Ectodermal cell (in vitro differentiated cells): ENCODE measurements at regions not wholly inside any gene's neighbourhood (a gene's known extent, or its start where the extent isn't known, plus 50 kb on each side); places are given as distances from the start of the nearest gene placed in this dataset.
"Not testable (repeated sequence)": the region's sequence is repeated elsewhere in the genome, so short reads cannot be mapped to it uniquely, and the experiment has no call there.

Experiments used
- H3K27ac ChIP-seq: 2 replicates; pipeline ENCODE4 v1.7.0; 2013; ENCODE audit warnings: mild to moderate bottlenecking, low read depth, low read length; ENCODE audit not compliant: insufficient read depth, poor library complexity, severe bottlenecking
- H3K27me3 ChIP-seq: 2 replicates; pipeline ENCODE4 v1.7.0; 2013; ENCODE audit warnings: mild to moderate bottlenecking, low read length; ENCODE audit not compliant: insufficient read depth, control insufficient read depth, poor library complexity, severe bottlenecking
- H3K36me3 ChIP-seq: one replicate; pipeline ENCODE4 v1.7.0; 2013; ENCODE audit warnings: low read length; ENCODE audit not compliant: control insufficient read depth, insufficient read depth
- H3K4me1 ChIP-seq: one replicate; pipeline ENCODE4 v1.7.0; 2013; ENCODE audit warnings: low read length; ENCODE audit not compliant: control insufficient read depth, insufficient read depth
- H3K4me3 ChIP-seq: 2 replicates; pipeline ENCODE4 v1.7.0; 2013; ENCODE audit warnings: low read depth, low read length, control low read depth; ENCODE audit not compliant: insufficient read depth
- H3K9me3 ChIP-seq: 2 replicates; pipeline ENCODE4 v1.7.0; 2013; ENCODE audit warnings: mild to moderate bottlenecking, low read length, moderate library complexity; ENCODE audit not compliant: control insufficient read depth
- WGBS, 2 experiments: methylation state at CpG; one replicate each; pipeline ENCODE4 v1.1.7; 2013; ENCODE audit warnings: missing lambda C conversion rate in 2 of 2; 5-methylcytosine and 5-hydroxymethylcytosine counted together

DNA sequence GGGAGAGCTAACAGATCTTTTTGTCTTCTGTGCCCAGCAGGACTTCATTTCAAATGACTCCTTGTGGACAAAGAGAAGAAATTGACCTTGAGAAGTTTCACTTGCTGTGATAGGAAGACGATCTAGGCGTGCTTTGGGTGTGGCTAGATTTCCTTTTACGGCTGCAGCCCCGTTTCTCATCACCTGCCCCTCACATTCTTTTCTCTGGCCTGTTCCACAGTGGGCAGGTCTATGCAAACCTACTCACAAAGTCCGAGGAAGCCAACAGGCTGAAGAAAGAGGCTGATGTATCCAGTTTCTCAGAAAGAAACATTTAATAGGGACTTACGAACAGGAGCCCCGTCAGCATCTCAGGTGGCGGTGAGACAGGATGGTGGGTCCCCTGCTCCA is 231.8 kb downstream of the FGF9 start:
- Histone ChIP-seq H3K4me3 (no peak overlapping the region), H3K4me1 (no peaks in the 10 kb centered on the region), H3K27me3 (no peaks in the 10 kb centered on the region), H3K27ac (no peak overlapping the region), H3K9me3 (no peaks in the 10 kb centered on the region), H3K36me3 (no peaks in the 10 kb centered on the region)
- WGBS, 2 experiments, result 91 to 97% methylated on average over 8 of the region's 8 CpGs

DNA sequence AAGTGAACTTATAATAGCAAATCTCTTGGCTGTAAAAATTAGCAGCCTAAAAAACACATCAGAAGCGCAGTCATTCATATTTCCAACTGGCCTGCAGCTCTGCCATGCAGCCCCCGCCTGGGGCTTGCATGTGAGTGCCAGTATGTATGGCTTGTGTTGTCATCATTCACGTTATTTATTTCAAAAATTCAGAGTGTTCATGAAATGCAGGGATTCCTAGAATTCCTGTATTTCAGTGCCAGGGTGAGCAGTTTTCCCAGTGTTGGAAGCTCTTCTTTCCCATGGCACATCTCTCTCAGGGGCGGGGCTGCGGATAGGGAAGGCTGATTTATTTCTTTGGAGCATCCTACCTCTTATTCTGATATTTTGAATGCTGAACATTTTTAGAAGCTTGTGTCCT is 234.6 kb downstream of the FGF9 start:
- Histone ChIP-seq H3K27ac (no peak overlapping the region), H3K36me3 (no peaks in the 10 kb centered on the region), H3K27me3 (no peaks in the 10 kb centered on the region), H3K4me1 (no peaks in the 10 kb centered on the region), H3K9me3 (no peaks in the 10 kb centered on the region), H3K4me3 (no peak overlapping the region)
- WGBS, 2 experiments, result 89 to 93% methylated on average over 5 of the region's 5 CpGs

DNA sequence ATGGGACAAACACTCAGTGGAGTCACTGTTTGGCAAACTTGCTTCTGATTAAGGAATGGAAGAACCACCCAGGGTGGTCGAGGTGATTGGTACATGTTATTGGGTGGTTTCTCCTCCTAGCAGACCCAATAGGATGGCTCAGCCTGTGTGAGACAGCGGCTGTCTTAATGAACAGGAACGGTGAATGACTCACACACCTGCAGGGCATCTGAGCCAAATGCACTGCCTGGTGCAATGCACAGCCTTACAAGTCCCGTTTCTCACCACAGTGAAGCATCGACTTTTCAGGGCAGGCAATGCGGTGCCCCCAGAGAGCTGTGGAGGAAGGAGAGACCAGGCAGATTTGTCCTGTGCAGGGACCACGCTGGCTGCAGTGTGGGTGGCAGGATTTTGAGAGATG is 238.5 kb downstream of the FGF9 start:
- Histone ChIP-seq H3K4me3 (no peak overlapping the region), H3K27ac (no peak overlapping the region), H3K4me1 (no peaks in the 10 kb centered on the region), H3K36me3 (no peaks in the 10 kb centered on the region), H3K9me3 (no peaks in the 10 kb centered on the region), H3K27me3 (no peaks in the 10 kb centered on the region)
- WGBS, 2 experiments, result 83 to 86% methylated on average over 7 of the region's 7 CpGs

DNA sequence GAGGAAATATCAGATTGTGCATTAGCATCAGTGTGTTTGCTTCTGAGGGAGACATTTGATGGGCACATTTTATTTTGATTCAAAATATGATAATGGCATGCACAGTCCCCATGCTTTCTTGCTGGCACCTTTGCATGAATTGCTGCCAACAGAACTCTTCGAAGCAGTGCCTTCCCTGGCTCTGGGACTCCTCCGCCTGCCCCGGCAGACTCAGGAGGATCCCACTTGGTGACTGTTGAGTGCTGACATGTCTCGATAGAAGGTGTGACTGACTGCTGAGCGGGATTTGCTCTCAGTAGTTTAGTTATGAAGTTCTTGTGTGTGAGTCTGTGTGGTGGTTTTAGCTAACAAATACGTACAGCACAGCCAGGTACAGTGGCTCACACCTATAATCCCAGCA is 239.7 kb downstream of the FGF9 start:
- Histone ChIP-seq H3K27me3 (no peaks in the 10 kb centered on the region), H3K4me1 (no peaks in the 10 kb centered on the region), H3K27ac (no peak overlapping the region), H3K36me3 (no peaks in the 10 kb centered on the region), H3K9me3 (no peaks in the 10 kb centered on the region), H3K4me3 (no peak overlapping the region)
- WGBS, 2 experiments, result 94 to 96% methylated on average over 6 of the region's 6 CpGs

DNA sequence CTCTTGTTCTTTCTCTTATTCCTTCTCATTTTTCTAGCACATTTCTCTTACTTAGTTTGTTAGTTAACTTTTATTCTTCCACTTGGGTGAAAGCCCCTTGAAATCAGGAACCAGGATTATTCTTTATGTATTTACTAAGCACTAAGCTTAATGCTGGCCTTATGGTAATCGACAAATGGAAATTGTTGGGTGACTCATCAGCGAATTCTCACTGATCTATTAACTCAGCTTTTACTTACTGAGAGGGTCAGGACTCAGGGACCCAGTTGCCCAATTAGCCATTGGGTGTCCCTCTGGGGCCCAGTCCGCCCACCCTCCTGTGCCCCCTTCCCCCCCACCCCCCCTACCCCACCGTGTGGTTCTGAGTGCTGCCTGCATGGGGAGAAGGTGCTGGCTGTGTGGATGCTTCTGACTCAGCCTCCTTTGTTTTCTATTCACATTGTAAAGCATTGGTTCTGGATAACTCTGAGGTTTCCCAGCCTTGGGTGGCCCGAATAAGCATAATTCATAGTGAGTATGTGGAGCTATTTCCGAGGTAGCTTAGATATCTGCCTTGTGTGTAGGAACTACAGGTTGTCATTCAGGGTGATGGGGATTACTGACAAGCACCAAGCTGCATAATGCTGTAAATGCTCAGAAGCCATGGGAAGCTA is 240.9 kb downstream of the FGF9 start:
- 61 to 77% methylated on average over 4 of the region's 6 CpGs for WGBS, 2 experiments
- Histone ChIP-seq H3K4me1 (no peaks in the 10 kb centered on the region), H3K36me3 (no peaks in the 10 kb centered on the region), H3K27me3 (no peaks in the 10 kb centered on the region), H3K4me3 (no peak overlapping the region), H3K9me3 (no peaks in the 10 kb centered on the region), H3K27ac (no peak overlapping the region)

DNA sequence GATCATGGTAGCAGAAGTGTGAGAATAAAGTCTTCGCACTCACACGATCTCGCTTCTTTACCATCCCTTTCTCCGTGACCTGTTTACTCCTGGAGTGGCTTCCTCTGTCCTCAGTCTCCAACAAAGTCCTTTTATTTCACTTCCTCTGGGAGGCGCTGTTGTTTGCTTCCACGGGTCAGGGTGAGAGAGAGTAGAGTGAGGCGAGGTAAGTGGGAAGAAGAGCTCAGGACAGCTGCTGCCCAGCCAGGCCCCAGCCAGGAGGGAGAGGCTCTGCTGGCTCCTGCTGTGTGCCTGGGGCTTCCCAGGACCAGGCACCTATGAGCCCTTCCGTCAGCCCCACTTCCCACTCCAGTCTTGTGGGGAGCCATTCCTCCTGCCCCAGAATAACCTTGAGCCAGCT is 242.1 kb downstream of the FGF9 start:
- Histone ChIP-seq H3K9me3 (no peaks in the 10 kb centered on the region), H3K36me3 (no peaks in the 10 kb centered on the region), H3K4me3 (no peak overlapping the region), H3K27ac (no peak overlapping the region), H3K27me3 (no peaks in the 10 kb centered on the region), H3K4me1 (no peaks in the 10 kb centered on the region)
- WGBS, 2 experiments, result 74 to 76% methylated on average over 8 of the region's 8 CpGs

DNA sequence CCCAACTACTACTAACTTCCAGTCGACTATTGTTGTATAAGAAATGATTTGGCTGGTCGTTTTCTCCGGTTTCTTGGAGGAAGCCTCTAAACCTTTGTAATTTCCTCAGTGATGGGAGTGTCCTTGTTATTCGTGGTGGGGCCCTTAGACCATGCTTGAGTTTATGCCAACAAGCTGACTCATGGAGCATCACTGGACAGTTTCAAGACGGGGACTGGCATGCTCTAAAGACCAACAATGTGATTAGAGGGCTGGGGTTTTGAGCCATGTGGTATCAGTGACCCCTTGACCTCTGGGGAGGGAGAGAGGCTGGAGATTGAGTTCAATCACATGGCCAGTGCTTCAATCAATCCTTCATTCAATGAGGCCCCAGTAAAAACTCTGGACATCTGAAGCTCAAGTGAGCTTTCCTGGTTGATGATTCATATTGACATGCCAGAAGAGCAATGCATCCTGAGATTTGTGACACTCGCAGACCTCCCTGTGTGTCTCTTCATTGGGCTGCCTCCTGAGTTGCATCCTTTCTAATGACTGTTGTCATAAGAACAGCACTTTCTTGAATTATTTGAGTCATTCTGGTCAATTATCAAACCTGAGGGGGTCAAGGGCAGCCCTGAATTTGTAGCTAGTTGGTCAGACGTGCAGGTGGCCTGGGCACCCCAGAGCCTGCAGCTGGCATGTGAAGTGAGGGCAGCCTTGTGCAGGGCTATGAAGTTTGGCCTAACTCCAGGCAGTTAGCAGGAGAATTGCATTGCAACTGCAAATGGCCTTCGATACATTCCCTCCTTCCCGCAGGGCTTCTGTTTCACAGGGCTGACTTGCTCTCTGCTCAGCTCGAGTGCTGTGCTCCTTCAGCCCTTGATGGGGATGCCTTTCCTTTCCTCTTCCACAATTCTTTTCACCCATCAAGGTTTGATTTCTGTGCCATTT is 246.5 kb downstream of the FGF9 start:
- 93 to 96% methylated on average over 9 to 10 of the region's 10 CpGs for WGBS, 2 experiments
- Histone ChIP-seq H3K27ac (no peak overlapping the region), H3K36me3 (no peaks in the 10 kb centered on the region), H3K9me3 (no peaks in the 10 kb centered on the region), H3K27me3 (no peaks in the 10 kb centered on the region), H3K4me1 (no peaks in the 10 kb centered on the region), H3K4me3 (no peak overlapping the region)

DNA sequence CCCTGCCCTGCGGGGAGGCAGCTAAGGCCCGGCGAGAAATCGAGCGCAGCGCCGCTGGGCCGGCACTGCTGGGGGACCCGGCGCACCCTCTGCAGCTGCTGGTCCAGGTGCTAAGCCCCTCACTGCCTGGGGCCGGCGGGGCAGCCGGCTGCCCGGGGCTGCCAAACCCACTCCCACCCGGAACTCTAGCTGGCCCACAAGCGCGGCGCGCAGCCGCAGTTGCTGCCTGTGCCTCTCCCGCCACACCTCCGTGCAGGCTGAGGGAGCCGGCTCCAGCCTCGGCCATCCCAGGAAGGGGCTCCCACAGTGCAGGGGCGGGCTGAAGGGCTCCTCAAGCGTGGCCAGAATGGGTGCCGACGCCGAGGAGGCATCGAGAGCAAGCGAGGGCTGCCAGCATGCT is 249.9 kb downstream of the FGF9 start:
- not testable (repeated sequence) for H3K36me3 ChIP-seq, H3K9me3 ChIP-seq, H3K4me1 ChIP-seq, H3K27ac ChIP-seq, H3K4me3 ChIP-seq, H3K27me3 ChIP-seq
- WGBS, 2 experiments, result 93 to 95% methylated on average over 31 of the region's 31 CpGs

DNA sequence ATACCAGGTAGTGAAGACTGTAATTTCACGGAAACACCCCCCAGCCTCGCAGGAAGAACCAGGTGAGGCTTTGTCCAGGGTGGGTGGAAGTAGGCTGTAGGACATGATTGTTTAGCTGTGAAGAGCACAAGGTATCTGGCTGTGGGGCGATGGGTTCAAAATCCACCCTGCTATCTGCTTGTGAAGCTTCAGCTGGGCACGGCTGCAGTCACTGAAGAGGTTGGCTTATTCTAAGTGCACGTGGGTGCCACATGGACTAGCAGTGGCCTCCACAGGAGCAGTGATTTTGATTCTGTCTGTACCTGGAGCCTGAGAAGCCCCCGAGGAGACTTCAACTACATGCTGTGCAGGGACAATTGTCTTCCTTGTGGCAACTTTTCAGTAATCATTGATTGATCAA is 254.1 kb downstream of the FGF9 start:
- Histone ChIP-seq H3K27me3 (no peaks in the 10 kb centered on the region), H3K4me3 (no peak overlapping the region), H3K27ac (no peak overlapping the region), H3K36me3 (no peaks in the 10 kb centered on the region), H3K9me3 (no peaks in the 10 kb centered on the region), H3K4me1 (no peaks in the 10 kb centered on the region)
- WGBS, 2 experiments, result 93 to 95% methylated on average over 6 of the region's 6 CpGs

DNA sequence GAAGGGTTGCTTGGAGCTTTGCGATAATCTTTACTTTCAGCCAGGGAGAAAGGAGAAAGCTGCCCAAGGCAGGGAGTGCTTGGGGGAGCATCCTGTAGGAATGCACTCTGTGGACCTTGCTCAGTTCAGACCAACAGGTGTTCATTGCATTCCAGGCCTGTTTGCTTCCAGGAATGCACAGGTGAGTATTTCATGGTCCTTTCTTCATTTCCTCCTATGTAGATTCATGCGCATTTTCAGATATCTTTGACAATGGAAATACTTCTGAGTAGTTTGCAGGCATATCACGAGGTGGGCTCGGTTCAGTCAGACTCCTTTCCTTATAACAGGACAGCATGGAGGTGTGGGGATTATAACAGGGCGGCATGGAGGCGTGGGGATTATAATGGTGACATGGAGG is 254.8 kb downstream of the FGF9 start:
- Histone ChIP-seq H3K27ac (no peak overlapping the region), H3K36me3 (no peaks in the 10 kb centered on the region), H3K4me1 (no peaks in the 10 kb centered on the region), H3K9me3 (no peaks in the 10 kb centered on the region), H3K27me3 (no peaks in the 10 kb centered on the region), H3K4me3 (no peak overlapping the region)
- WGBS, 2 experiments, result 92 to 95% methylated on average over 6 of the region's 6 CpGs
